Lower leg skin (tissue), 4 donors: ENCODE measurements at regions not wholly inside any gene's neighbourhood (a gene's known extent, or its start where the extent isn't known, plus 50 kb on each side); places are given as distances from the start of the nearest gene placed in this dataset.
"Not testable (repeated sequence)": the region's sequence is repeated elsewhere in the genome, so short reads cannot be mapped to it uniquely, and the experiment has no call there.

Experiments used
- DNase-seq, 2 donors: peaks; one replicate each; pipeline ENCODE4 v3.0.0-alpha.2; 2019; ENCODE audit warnings: low spot score in 2 of 2
- H3K4me3 ChIP-seq: fragments of 200-600 bp; sonication (generic); 2 replicates; pipeline ENCODE4 v1.5.1; 2017; ENCODE audit warnings: mild to moderate bottlenecking, low read depth; ENCODE audit not compliant: poor library complexity, severe bottlenecking
- POLR2A ChIP-seq, 2 donors: fragments of 450-650 bp; IDR thresholded peaks; one replicate each; pipeline ENCODE4 v1.6.1; 2016 to 2017; ENCODE audit warnings: antibody characterized with exemption in 2 of 2, mild to moderate bottlenecking in 1 of 2, moderate library complexity in 1 of 2
- WGBS, 2 donors: methylation state at CpG; one replicate each; pipeline ENCODE4 v1.1.5; 2018; 5-methylcytosine and 5-hydroxymethylcytosine counted together
- intact Hi-C: fragments of 100-400 bp; cut with DNase I; formaldehyde crosslinking; loops from one replicate; pipeline ENCODE4 v1.15.0; 2023; ENCODE audit warnings: low total_unique reads
- TF ChIP-seq, protein P1 (sequence below), 3 donors: fragments of 450-650 bp; IDR thresholded peaks; one replicate each; pipeline ENCODE4 v1.5.1; 2016; ENCODE audit warnings: antibody characterized with exemption in 3 of 3, mild to moderate bottlenecking in 3 of 3, moderate library complexity in 2 of 3

DNA sequence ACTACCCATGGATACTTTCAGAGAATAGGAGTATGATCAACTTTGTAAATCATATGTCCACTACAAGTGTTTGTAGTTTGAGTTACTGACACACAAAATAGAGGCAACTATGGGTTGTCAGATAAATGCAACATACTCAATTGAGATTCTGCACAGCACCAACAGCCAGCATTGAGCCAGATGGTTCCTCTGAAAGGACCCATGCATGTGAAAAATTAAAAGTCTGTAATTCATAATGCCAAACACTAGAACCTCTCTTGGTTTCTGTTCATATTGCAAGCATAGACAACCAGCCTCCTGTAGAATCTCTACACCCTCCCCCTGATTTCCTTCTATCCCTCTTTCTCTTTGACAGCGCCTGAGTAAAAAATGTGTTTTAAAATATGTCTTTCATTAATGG is 831.0 kb downstream of the C12orf50 start:
- H3K4me3 ChIP-seq: no peak overlapping the region
- no peak for DNase-seq
- TF ChIP-seq POLR2A (IDR thresholded peaks at IDR 0.05): no peak
- TF ChIP-seq, protein P1, sequence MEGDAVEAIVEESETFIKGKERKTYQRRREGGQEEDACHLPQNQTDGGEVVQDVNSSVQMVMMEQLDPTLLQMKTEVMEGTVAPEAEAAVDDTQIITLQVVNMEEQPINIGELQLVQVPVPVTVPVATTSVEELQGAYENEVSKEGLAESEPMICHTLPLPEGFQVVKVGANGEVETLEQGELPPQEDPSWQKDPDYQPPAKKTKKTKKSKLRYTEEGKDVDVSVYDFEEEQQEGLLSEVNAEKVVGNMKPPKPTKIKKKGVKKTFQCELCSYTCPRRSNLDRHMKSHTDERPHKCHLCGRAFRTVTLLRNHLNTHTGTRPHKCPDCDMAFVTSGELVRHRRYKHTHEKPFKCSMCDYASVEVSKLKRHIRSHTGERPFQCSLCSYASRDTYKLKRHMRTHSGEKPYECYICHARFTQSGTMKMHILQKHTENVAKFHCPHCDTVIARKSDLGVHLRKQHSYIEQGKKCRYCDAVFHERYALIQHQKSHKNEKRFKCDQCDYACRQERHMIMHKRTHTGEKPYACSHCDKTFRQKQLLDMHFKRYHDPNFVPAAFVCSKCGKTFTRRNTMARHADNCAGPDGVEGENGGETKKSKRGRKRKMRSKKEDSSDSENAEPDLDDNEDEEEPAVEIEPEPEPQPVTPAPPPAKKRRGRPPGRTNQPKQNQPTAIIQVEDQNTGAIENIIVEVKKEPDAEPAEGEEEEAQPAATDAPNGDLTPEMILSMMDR (IDR thresholded peaks at IDR 0.05): no peak
- 73 to 82% methylated on average over 1 of the region's 1 CpG for WGBS, 2 donors
- intact Hi-C loops: no loop called here

DNA sequence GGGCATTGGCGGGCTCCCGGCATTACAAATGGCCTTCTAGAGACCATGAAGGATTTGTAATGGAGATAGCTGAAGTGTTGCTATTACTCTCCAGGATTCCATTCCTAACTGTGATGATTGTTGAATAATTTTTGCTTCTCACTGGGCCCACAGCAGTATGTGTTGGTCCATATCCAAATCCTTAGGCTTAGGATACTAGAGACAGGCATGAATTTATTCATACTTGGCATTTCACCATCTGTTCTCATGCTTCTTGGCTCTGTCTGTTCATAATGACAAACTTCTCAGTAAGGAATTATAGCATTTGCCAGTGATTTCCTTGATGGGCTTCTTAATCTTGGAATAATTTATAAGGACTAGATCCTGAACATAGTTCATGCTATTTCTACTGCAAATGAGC is 832.9 kb downstream of the C12orf50 start:
- DNase-seq: no peak
- intact Hi-C loops: no loop called here
- no peak for TF ChIP-seq POLR2A (IDR thresholded peaks at IDR 0.05)
- TF ChIP-seq, protein P1 (IDR thresholded peaks at IDR 0.05): no peak
- 85 to 88% methylated on average over 2 of the region's 2 CpGs for WGBS, 2 donors
- H3K4me3 ChIP-seq: no peak overlapping the region

DNA sequence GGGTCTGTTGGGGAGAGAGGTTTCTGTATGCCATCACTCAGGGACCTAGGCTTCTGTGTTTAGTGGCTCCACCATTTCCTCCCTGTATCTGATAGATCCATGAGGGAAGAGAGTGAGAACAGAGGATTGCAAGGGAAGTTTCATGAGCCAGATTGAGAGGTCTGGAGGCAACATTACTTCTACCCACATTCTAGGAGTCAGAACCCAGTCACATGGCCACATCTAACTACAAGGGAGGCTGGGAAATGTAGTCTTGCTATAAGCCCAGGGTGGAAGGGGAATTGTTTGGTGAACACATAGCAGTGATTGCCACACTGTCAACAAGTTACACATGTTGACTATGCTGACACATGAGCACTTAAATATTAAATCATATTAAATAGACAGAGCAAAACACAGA is 834.8 kb downstream of the C12orf50 start:
- intact Hi-C loops, DNase-seq: not testable (repeated sequence)

GRCh38 chr12:87185367-87185766 is 843.8 kb downstream of the C12orf50 start:
- intact Hi-C loops: no loop called here
- TF ChIP-seq, protein P1 (IDR thresholded peaks at IDR 0.05): no peak
- no peak for TF ChIP-seq POLR2A (IDR thresholded peaks at IDR 0.05)

More for the DNA sequence above, 834.8 kb downstream of the C12orf50 start:
- H3K4me3 ChIP-seq: not testable (repeated sequence)

GRCh38 chr12:87182696-87183233 is 846.4 kb downstream of the C12orf50 start:
- DNase-seq: peak in 1 of 2 donors; percentile 76
- intact Hi-C loops: no loop called here
- WGBS, 2 donors: 75 to 83% methylated on average over 5 of the region's 5 CpGs
- H3K4me3 ChIP-seq: no peak overlapping the region
- no peak for TF ChIP-seq POLR2A (IDR thresholded peaks at IDR 0.05)
- TF ChIP-seq, protein P1 (IDR thresholded peaks at IDR 0.05): no peak

More at GRCh38 chr12:87185367-87185766, 843.8 kb downstream of the C12orf50 start:
- WGBS, 2 donors: 85 to 87% methylated on average over 5 of the region's 5 CpGs
- H3K4me3 ChIP-seq: no peak overlapping the region
- no peak for DNase-seq

DNA sequence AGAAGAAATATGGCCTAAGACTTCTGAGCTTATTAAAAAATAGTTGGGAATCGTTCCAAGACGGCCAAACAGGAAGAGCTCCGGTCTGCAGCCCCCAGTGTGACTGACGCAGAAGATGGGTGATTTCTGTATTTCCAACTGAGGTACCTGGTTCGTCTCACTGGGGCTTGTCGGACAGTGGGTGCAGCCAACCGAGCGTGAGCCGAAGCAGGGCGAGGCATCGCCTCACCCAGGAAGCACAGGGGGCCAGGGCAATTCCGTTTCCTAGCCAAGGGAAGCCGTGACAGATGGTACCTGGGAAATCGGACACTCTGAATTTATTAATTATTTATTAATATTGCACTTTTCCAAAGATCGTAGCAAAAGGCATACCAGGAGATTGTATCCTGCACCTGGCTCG is 857.8 kb downstream of the C12orf50 start:
- 92 to 94% methylated on average over 16 of the region's 16 CpGs for WGBS, 2 donors
- intact Hi-C loops: no loop called here
- no peak overlapping the region for H3K4me3 ChIP-seq
- no peak for DNase-seq
- TF ChIP-seq POLR2A (IDR thresholded peaks at IDR 0.05): no peak
- TF ChIP-seq, protein P1 (IDR thresholded peaks at IDR 0.05): no peak
